LoVo (cell line): ENCODE measurements at regions not wholly inside any gene's neighbourhood (a gene's known extent, or its start where the extent isn't known, plus 50 kb on each side); places are given as distances from the start of the nearest gene placed in this dataset.
"Not testable (repeated sequence)": the region's sequence is repeated elsewhere in the genome, so short reads cannot be mapped to it uniquely, and the experiment has no call there.

ENCODE experiments used
- DNase-seq: peaks from one replicate; pipeline ENCODE4 v3.0.0-alpha.2; 2016; ENCODE audit warnings: low spot score

- no peak for DNase-seq
Measured at GRCh38 chr9:12997009-12997408, 222.2 kb downstream of the LURAP1L start.

GRCh38 chr9:13001989-13002580 lies 227.3 kb downstream of the LURAP1L start:
- DNase-seq = no peak

GRCh38 chr9:13002740-13003139 lies 227.9 kb downstream of the LURAP1L start:
- no peak for DNase-seq

GRCh38 chr9:13009871-13010270 lies 235.1 kb downstream of the LURAP1L start:
- DNase-seq = no peak

GRCh38 chr9:13013991-13014883 lies 239.4 kb downstream of the LURAP1L start:
- no peak for DNase-seq

- no peak for DNase-seq
Measured at GRCh38 chr9:13017260-13017659, 242.4 kb downstream of the LURAP1L start.

GRCh38 chr9:13020146-13021040 lies 245.6 kb downstream of the LURAP1L start:
- no peak for DNase-seq

- no peak for DNase-seq
Measured at GRCh38 chr9:13022756-13023155, 247.9 kb downstream of the LURAP1L start.

GRCh38 chr9:13023498-13023897 lies 248.7 kb downstream of the LURAP1L start:
- DNase-seq = peak; percentile 15

GRCh38 chr9:13026956-13027355 lies 252.1 kb downstream of the LURAP1L start:
- no peak for DNase-seq

GRCh38 chr9:13027879-13028278 lies 251.6 kb downstream of the MPDZ start:
- DNase-seq = no peak

- DNase-seq = no peak
Measured at GRCh38 chr9:13032585-13032984, 246.9 kb downstream of the MPDZ start.

- DNase-seq = peak; percentile 50
Measured at GRCh38 chr9:13033959-13034693, 245.4 kb downstream of the MPDZ start.

GRCh38 chr9:13034694-13035002 lies 244.8 kb downstream of the MPDZ start:
- no peak for DNase-seq

GRCh38 chr9:13035822-13036221 lies 243.7 kb downstream of the MPDZ start:
- no peak for DNase-seq

- DNase-seq = not testable (repeated sequence)
Measured at GRCh38 chr9:13037808-13038207, 241.7 kb downstream of the MPDZ start.

- DNase-seq = no peak
Measured at GRCh38 chr9:13047827-13048587, 231.5 kb downstream of the MPDZ start.

- no peak for DNase-seq
Measured at GRCh38 chr9:13049223-13049622, 230.3 kb downstream of the MPDZ start.

GRCh38 chr9:13053504-13053903 lies 226.0 kb downstream of the MPDZ start:
- no peak for DNase-seq

GRCh38 chr9:13054389-13054788 lies 225.1 kb downstream of the MPDZ start:
- no peak for DNase-seq
